HCT116 (cell line): ENCODE measurements at regions not wholly inside any gene's neighbourhood (a gene's known extent, or its start where the extent isn't known, plus 50 kb on each side); places are given as distances from the start of the nearest gene placed in this dataset.
A peak's percentile ranks its signal among the peaks of the same experiment; 100 is the strongest.

Experiments
- ATAC-seq: fragments of 200-7000 bp; cut with Tn5 transposase; 2 replicates; pipeline ENCODE4 v1.9.1; 2020; ENCODE audit warnings: mild to moderate bottlenecking, moderate library complexity
- BruUV-seq: library from RNA; stranded (reverse); fragments of 400-500 nt; replicated peaks from 2 replicates; lab custom pipeline; 2021; lab: Mats Ljungman, UMichigan
- CTCF ChIA-PET: fragments of 300-600 bp; sonication (Branson Sonifier 250); formaldehyde crosslinking; loops from one replicate; lab custom pipeline; 2021; ENCODE audit warnings: antibody characterized with exemption; lab: Charles Lee
- POLR2A ChIA-PET: fragments of 300-600, 350-600 bp; sonication (Branson Sonifier 250); formaldehyde crosslinking; loops from one replicate; lab custom pipeline; 2021; ENCODE audit warnings: antibody characterized with exemption; lab: Charles Lee
- RAD21 ChIA-PET, 2 experiments: fragments of 300-600 bp; sonication (Branson Sonifier 250); formaldehyde crosslinking; loops; one replicate each; lab custom pipeline; 2023; ENCODE audit warnings: low total read pairs in 2 of 2; ENCODE audit not compliant: uncharacterized antibody in 2 of 2, unreplicated experiment in 2 of 2, low non-redundant PET in 1 of 2; lab: Charles Lee
- DNase-seq: peaks from one replicate; pipeline ENCODE4 v3.0.0-alpha.2; 2010; ENCODE audit warnings: low read depth, low spot score
- H2AFZ ChIP-seq: fragments of 200-600 bp; shearing (Covaris generic), sonication (generic); 2 replicates; pipeline ENCODE4 v1.6.1; 2017; ENCODE audit warnings: low read depth, mixed run types, mixed read lengths, antibody characterized with exemption, low read length; ENCODE audit not compliant: poor library complexity, severe bottlenecking
- H3K27ac ChIP-seq: 2 replicates; pipeline ENCODE4 v1.5.1; 2012; ENCODE audit warnings: low read depth, low read length
- H3K27me3 ChIP-seq: fragments of 200-600 bp; sonication (generic); 2 replicates; pipeline ENCODE4 v1.6.1; 2016; ENCODE audit warnings: mixed run types, low read length, mixed read lengths; ENCODE audit not compliant: insufficient read depth
- H3K36me3 ChIP-seq, 2 experiments: fragments of 200-500 bp in 1 of 2; fragments of 200-600 bp in 1 of 2; sonication (Bioruptor generic) in 1 of 2; sonication (generic) in 1 of 2; 2 replicates each; pipeline versions ENCODE4 v1.5.1 to v1.6.1; 2014 to 2016; ENCODE audit warnings: low read length in 2 of 2, inconsistent platforms in 1 of 2, mixed read lengths in 1 of 2, mixed run types in 1 of 2; ENCODE audit not compliant: insufficient read depth in 2 of 2, control insufficient read depth in 1 of 2
- H3K4me1 ChIP-seq, 2 experiments: fragments of 200-600 bp in 1 of 2; sonication (generic) in 1 of 2; 2 replicates each; pipeline versions ENCODE4 v1.5.1 to v1.6.1; 2012 to 2017; ENCODE audit warnings: low read length in 2 of 2, inconsistent platforms in 1 of 2, mild to moderate bottlenecking in 1 of 2, mixed read lengths in 1 of 2, mixed run types in 1 of 2, moderate library complexity in 1 of 2; ENCODE audit not compliant: insufficient read depth in 2 of 2, control insufficient read depth in 1 of 2
- H3K4me2 ChIP-seq: fragments of 200-600 bp; sonication (generic); 2 replicates; pipeline ENCODE4 v1.6.1; 2017; ENCODE audit warnings: mixed run types, low read length, mixed read lengths
- H3K4me3 ChIP-seq, 2 experiments: fragments of 200-600 bp in 1 of 2; sonication (generic) in 1 of 2; replicated peaks in 1 of 2; 2 replicates each; pipeline ENCODE4 v1.5.1; 2011 to 2016; ENCODE audit warnings: low read length in 2 of 2, control low read depth in 1 of 2, low read depth in 1 of 2, mild to moderate bottlenecking in 1 of 2, mixed read lengths in 1 of 2, mixed run types in 1 of 2
- H3K79me2 ChIP-seq: fragments of 200-600 bp; sonication (generic); 2 replicates; pipeline ENCODE4 v1.6.1; 2017; ENCODE audit warnings: mild to moderate bottlenecking, mixed run types, low read length, moderate library complexity, mixed read lengths; ENCODE audit not compliant: insufficient read depth
- H3K9ac ChIP-seq: fragments of 200-600 bp; sonication (generic); 2 replicates; pipeline ENCODE4 v1.6.1; 2016; ENCODE audit warnings: low read length, mixed read lengths
- H3K9me2 ChIP-seq: fragments of 200-600 bp; sonication (generic), shearing (Covaris generic); 2 replicates; pipeline ENCODE4 v1.6.1; 2017; ENCODE audit warnings: mixed run types, mild to moderate bottlenecking, moderate library complexity; ENCODE audit not compliant: insufficient read depth
- H3K9me3 ChIP-seq, 2 experiments: fragments of 200-500 bp in 1 of 2; fragments of 200-600 bp in 1 of 2; sonication (Bioruptor generic) in 1 of 2; sonication (generic) in 1 of 2; 2 replicates each; pipeline ENCODE4 v1.6.1; 2014 to 2017; ENCODE audit warnings: low read length in 2 of 2, mixed read lengths in 2 of 2, inconsistent platforms in 1 of 2, low read depth in 1 of 2, mild to moderate bottlenecking in 1 of 2, mixed run types in 1 of 2, moderate library complexity in 1 of 2; ENCODE audit not compliant: control insufficient read depth in 1 of 2, insufficient read depth in 1 of 2
- H4K20me1 ChIP-seq: fragments of 200-600 bp; sonication (generic), shearing (Covaris generic); 2 replicates; pipeline ENCODE4 v1.6.1; 2017; ENCODE audit warnings: mixed run types, mild to moderate bottlenecking, moderate library complexity; ENCODE audit not compliant: insufficient read depth
- ATF3 ChIP-seq: IDR thresholded peaks from 2 replicates; pipeline ENCODE4 v1.6.1; 2012
- CTCF ChIP-seq, 3 experiments: fragments of 200-600 bp in 1 of 3; sonication (generic) in 1 of 3; IDR thresholded peaks in 2 of 3; conservative IDR thresholded peaks in 1 of 3; 2 replicates each; pipeline ENCODE4 v1.5.1; 2012 to 2017; ENCODE audit warnings: low read depth in 2 of 3, low read length in 2 of 3, antibody characterized with exemption in 1 of 3, borderline replicate concordance in 1 of 3, control low read depth in 1 of 3, mild to moderate bottlenecking in 1 of 3, mixed read lengths in 1 of 3, mixed run types in 1 of 3, moderate library complexity in 1 of 3; ENCODE audit not compliant: insufficient read depth in 1 of 3
- ELF1 ChIP-seq: IDR thresholded peaks from 2 replicates; pipeline ENCODE4 v1.6.1; 2012; ENCODE audit warnings: low read depth, borderline replicate concordance
- JUND ChIP-seq: IDR thresholded peaks from 2 replicates; pipeline ENCODE4 v1.6.1; 2012
- RAD21 ChIP-seq: IDR thresholded peaks from 2 replicates; pipeline ENCODE4 v1.6.1; 2012; ENCODE audit warnings: low read depth, mild to moderate bottlenecking
- REST ChIP-seq: IDR thresholded peaks from 2 replicates; pipeline ENCODE4 v1.6.1; 2012; ENCODE audit warnings: low read depth
- SRF ChIP-seq: IDR thresholded peaks from 2 replicates; pipeline ENCODE4 v1.6.1; 2012; ENCODE audit warnings: low read depth
- TCF7L2 ChIP-seq: IDR thresholded peaks from 2 replicates; pipeline ENCODE4 v1.7.0; 2011; ENCODE audit warnings: borderline replicate concordance, inconsistent platforms; ENCODE audit not compliant: insufficient read depth, insufficient read length; ENCODE audit errors: extremely low read depth
- ZBTB33 ChIP-seq: IDR thresholded peaks from 2 replicates; pipeline ENCODE4 v1.6.1; 2011; ENCODE audit warnings: mild to moderate bottlenecking, low read length, moderate library complexity; ENCODE audit not compliant: insufficient replicate concordance; ENCODE audit errors: extremely low read depth
- ZNF274 ChIP-seq: fragments of 200-500 bp; sonication (Bioruptor generic); IDR thresholded peaks from 2 replicates; pipeline ENCODE4 v1.6.1; 2014; ENCODE audit warnings: mild to moderate bottlenecking, low read depth, low read length, inconsistent platforms
- intact Hi-C: fragments of 100-400 bp; cut with micrococcal nuclease; formaldehyde crosslinking; loops from 2 replicates; pipeline ENCODE4 v1.10.0; 2022

DNA sequence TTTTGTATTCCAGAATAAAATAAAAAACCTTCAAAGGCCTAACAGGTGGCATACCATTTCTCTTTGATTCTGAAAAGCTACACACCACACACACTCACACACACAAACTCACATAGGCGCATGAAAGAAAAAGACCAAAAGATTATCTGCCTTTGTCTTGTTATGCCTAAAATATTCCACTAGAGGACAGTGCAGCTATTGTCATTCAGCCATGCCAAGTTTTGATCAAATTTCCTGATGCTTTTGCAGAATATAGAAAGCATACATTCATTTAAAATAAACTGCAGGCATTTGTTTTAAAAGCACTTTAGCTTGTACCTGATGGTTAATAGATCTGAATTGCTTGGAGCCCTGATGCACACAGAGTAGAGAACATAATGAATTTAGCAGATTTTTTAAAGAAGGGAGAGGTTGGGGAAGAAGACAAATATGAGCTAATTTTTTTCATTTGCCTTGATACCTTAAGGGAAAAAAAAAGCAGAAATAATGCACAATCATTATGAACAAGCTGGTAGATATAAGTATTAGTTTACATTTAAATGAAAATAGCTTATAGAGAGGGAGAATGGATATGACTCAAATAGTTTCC, 1766.9 kb upstream of the SEL1L start:
- Histone ChIP-seq H3K27ac (no peak overlapping the region), H3K9ac (no peak overlapping the region), H3K4me3 (no peak overlapping the region), H3K9me2 (no peaks in the 10 kb centered on the region), H3K36me3 (no peaks in the 10 kb centered on the region), H2AFZ (no peak overlapping the region), H3K4me2 (no peak overlapping the region), H3K79me2 (no peaks in the 10 kb centered on the region), H3K9me3 (peaks cover 0 to 22% of the 10 kb centered on the region in 2 experiments; a peak in 1 of 4 replicates), H3K4me1 (no peaks in the 10 kb centered on the region), H4K20me1 (no peaks in the 10 kb centered on the region), H3K27me3 (no peaks in the 10 kb centered on the region)
- BruUV-seq = no TSS peak
- ATAC-seq (no peak), DNase-seq (no peak)
- CTCF ChIA-PET = no interaction called here
- POLR2A ChIA-PET = no interaction called here
- intact Hi-C loops = no loop called here
- RAD21 ChIA-PET = no interaction called here
- TF ChIP-seq JUND = no peak
- TF ChIP-seq ATF3 = no peak
- peak in 2 of 3 experiments; percentile 43 to 59; a peak in 4 of 6 replicates for TF ChIP-seq CTCF (IDR thresholded peaks at IDR 0.05 in 2 of 3, conservative IDR thresholded peaks at IDR 0.05 in 1 of 3; ENCODE audit: borderline replicate concordance in 1 of 3, insufficient read depth in 1 of 3, low read depth in 2 of 3, low read length in 2 of 3)
- TF ChIP-seq RAD21 = peak; percentile 24; the same call in 1 of the 2 replicates

DNA sequence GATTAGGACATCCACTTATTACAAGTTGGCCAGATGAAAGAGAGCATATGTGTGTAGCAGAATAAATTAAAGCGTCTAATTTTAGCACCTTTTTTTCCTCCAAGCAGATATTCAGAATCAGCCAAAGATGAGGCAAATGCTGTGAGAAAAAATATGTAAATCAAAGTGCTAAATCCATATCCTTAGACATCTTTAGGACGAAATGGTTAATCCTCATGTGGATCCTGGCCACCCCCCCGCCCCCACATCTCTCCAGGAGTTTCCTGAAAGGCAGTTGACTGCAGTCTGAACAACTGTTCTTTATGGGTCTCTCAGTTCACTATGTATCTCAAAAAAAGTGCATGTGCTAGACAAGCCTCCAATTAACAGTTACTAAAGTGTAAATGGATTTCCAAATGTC, 1768.1 kb upstream of the SEL1L start:
- BruUV-seq = no TSS peak
- Histone ChIP-seq H3K27me3 (no peaks in the 10 kb centered on the region), H3K36me3 (no peaks in the 10 kb centered on the region), H3K9me2 (no peaks in the 10 kb centered on the region), H4K20me1 (no peaks in the 10 kb centered on the region), H3K4me3 (no peak overlapping the region), H3K9ac (no peak overlapping the region), H2AFZ (no peak overlapping the region), H3K4me2 (no peak overlapping the region), H3K9me3 (peaks cover 0 to 21% of the 10 kb centered on the region in 2 experiments; a peak in 2 of 4 replicates), H3K79me2 (no peaks in the 10 kb centered on the region), H3K4me1 (no peaks in the 10 kb centered on the region), H3K27ac (no peak overlapping the region)
- RAD21 ChIA-PET = no interaction called here
- intact Hi-C loops = no loop called here
- CTCF ChIA-PET = no interaction called here
- ATAC-seq (no peak), DNase-seq (no peak)
- POLR2A ChIA-PET = no interaction called here
- TF ChIP-seq ZBTB33 = no peak
- TF ChIP-seq REST = no peak
- no peak for TF ChIP-seq ATF3
- TF ChIP-seq TCF7L2 = no peak
- no peak for TF ChIP-seq ZNF274
- TF ChIP-seq ELF1 = no peak
- no peak for TF ChIP-seq SRF
